Muscle of leg (tissue), 3 donors: ENCODE measurements at regions not wholly inside any gene's neighbourhood (a gene's known extent, or its start where the extent isn't known, plus 50 kb on each side); places are given as distances from the start of the nearest gene placed in this dataset.
A peak's percentile ranks its signal among the peaks of the same experiment; 100 is the strongest.
"Not testable (repeated sequence)": the region's sequence is repeated elsewhere in the genome, so short reads cannot be mapped to it uniquely, and the experiment has no call there.

Experiments used
- DNase-seq: peaks from one replicate; pipeline ENCODE4 v3.0.0; 2013
- H3K27ac ChIP-seq: one replicate; pipeline ENCODE4 v1.5.1; 2013; ENCODE audit warnings: mild to moderate bottlenecking, low read length, control low read depth
- H3K27me3 ChIP-seq: one replicate; pipeline ENCODE4 v1.6.1; 2013; ENCODE audit warnings: low read length; ENCODE audit not compliant: control insufficient read depth, insufficient read depth
- H3K36me3 ChIP-seq: one replicate; pipeline ENCODE4 v1.6.1; 2013; ENCODE audit warnings: low read length; ENCODE audit not compliant: control insufficient read depth, insufficient read depth
- H3K4me1 ChIP-seq: one replicate; pipeline ENCODE4 v1.6.1; 2013; ENCODE audit warnings: low read length; ENCODE audit not compliant: control insufficient read depth, insufficient read depth
- H3K4me3 ChIP-seq: one replicate; pipeline ENCODE4 v1.5.1; 2013; ENCODE audit warnings: low read length, control low read depth
- H3K9me3 ChIP-seq: replicated peaks from 2 replicates; pipeline ENCODE4 v1.6.1; 2013; ENCODE audit warnings: low read depth, low read length; ENCODE audit not compliant: control insufficient read depth
- WGBS: methylation state at CpG from one replicate; pipeline ENCODE4 v1.1.5; 2013; ENCODE audit warnings: missing lambda C conversion rate; ENCODE audit not compliant: insufficient coverage; 5-methylcytosine and 5-hydroxymethylcytosine counted together

DNA sequence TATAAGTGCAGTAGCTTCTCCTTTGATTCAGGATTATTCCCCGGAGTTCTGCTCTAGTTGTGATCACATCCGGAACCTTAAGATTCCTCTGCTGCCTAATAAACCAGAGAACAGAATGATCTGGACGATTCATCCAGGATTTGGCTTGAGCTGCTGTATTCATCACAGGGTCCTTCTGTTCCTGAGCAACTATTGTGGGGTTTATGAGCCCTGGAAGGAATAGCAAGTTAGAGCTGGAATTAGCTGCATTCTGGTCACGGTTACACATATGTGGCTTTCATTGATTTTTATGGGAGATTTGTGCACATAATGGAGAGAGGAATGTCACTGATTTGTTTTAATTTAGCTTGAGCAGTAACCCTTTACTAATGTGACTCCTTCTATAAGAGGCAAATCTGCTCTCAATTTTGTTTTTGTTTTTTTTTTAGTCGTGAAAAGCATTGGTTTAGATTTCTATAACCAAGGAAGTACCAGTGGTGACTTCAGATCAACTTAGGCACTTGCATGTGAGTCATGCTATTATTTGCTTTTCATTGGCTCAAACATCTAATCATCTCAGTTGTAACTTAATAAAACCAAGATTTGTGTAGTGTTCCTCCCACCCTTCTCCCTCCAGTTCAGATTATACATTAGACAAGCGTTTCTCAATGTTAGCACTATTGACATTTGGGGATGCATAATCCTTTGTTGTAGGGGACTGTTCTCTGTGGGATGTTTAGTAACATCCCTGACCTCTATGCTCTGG is 148.5 kb downstream of the OTOL1 start:
- Histone ChIP-seq H3K9me3 (no peaks in the 10 kb centered on the region), H3K4me1 (no peaks in the 10 kb centered on the region), H3K27ac (peak overlapping the region; percentile 11), H3K27me3 (no peaks in the 10 kb centered on the region), H3K36me3 (no peaks in the 10 kb centered on the region), H3K4me3 (no peak overlapping the region)
- WGBS, result 40% methylated on average over 1 of the region's 6 CpGs
- DNase-seq, result peak; percentile 92

DNA sequence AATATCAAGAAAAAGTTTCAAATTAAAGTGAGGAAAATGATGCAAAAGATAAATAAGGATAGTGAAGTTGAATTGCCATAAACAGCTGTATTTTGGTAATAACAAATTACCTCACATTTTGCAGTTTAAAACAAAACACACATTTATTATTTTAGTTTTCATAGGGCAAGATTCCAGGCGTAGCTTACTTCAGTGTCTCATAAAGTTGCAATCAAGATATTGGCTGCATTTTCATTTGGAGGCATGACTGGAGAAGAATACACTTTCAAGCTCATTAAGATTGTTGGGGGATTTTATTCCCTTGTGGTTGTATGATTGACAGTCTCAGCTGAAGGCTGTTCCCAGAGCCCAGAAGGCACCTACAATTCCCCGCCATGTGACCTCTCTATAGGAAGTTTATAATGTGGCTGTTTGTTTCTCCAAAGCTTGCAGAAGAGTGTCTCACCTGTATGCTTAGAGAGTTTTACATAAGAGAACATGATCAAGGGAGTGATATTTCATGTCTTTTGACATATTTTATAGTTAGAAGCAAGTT is 151.4 kb downstream of the OTOL1 start:
- no peak overlapping the region for H3K4me3 ChIP-seq
- H3K4me1 ChIP-seq, result no peaks in the 10 kb centered on the region
- H3K36me3 ChIP-seq, result no peaks in the 10 kb centered on the region
- peak; percentile 63 for DNase-seq
- H3K27me3 ChIP-seq, result no peaks in the 10 kb centered on the region
- WGBS, result 33% methylated on average over 1 of the region's 2 CpGs
- H3K27ac ChIP-seq, result no peak overlapping the region
- no peaks in the 10 kb centered on the region for H3K9me3 ChIP-seq

DNA sequence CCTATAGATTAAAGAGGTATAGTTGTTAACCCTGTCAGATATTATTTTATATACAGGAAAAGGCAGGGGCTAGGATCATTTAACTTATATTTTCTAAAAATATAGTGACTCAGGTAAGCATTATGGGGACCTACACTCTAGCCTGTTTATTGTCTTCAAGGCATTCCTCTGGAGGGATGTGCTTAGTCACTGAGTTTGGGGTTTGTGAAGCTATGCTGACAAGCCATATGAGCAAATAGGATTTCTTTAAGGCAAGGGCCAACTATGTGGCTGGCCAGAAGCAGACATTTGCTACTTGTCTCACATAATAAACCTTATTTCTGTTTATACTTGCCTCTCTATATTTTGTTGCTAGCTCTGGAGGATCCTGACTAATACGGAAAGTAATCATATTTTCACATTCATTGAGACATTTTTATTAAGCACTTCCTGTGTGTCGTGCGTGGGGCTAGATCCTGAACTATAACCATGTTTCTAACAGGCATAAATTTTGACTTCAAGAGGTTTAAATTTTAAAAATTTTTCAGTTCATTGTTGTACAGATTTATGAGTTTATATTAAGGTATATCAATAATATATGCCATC is 153.4 kb downstream of the OTOL1 start:
- no peaks in the 10 kb centered on the region for H3K36me3 ChIP-seq
- no peak overlapping the region for H3K27ac ChIP-seq
- H3K9me3 ChIP-seq, result no peaks in the 10 kb centered on the region
- H3K27me3 ChIP-seq, result no peaks in the 10 kb centered on the region
- no peak overlapping the region for H3K4me3 ChIP-seq
- DNase-seq, result no peak
- H3K4me1 ChIP-seq, result no peaks in the 10 kb centered on the region
- no CpG with 5 or more reads among the region's 3 CpGs for WGBS

DNA sequence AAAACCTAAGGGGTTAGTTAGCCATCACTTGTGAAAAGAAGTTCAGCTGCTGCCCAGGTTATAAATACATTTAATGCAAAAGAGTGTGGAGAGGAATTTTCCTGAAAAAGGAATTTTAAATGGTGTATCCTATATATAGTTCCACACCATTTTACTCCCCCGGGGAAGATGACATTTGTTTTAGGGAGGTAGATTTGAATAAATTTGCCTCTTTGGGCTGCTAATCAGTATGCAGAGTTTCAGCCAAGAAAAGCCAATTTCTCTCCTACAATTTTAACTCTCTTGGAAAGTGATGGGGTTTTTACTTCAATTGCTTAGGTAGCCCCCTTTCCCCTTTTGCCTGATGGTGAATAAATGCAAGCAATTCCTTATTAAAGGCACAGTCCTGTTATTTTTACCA is 161.2 kb downstream of the OTOL1 start:
- no peak overlapping the region for H3K27ac ChIP-seq
- no CpG with 5 or more reads among the region's 1 CpG for WGBS
- H3K4me3 ChIP-seq, result no peak overlapping the region
- H3K36me3 ChIP-seq, result no peaks in the 10 kb centered on the region
- H3K27me3 ChIP-seq, result no peaks in the 10 kb centered on the region
- H3K4me1 ChIP-seq, result no peaks in the 10 kb centered on the region
- no peaks in the 10 kb centered on the region for H3K9me3 ChIP-seq
- no peak for DNase-seq

DNA sequence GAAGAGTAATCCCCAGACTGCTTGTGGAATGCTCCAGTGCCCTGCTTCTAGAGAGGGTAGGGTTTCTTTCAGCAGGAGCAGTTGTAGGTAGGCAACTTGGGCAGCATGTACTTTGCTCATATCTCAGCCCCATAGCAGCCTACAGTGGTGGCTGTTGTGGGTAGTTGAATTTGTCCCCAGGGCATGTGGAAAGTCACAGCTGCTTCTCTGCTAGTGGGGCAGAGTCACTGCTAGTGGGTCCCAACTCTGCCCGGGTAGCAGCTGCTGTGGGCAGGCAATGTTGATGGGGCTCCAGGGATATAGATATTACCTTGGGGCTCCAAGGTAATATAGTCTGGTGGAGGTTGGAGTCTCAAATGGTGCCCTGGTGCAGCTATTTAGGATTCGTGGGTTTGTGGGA is 174.5 kb downstream of the OTOL1 start:
- 100% methylated on average over 2 of the region's 2 CpGs for WGBS
- peaks cover 2% of the 10 kb centered on the region for H3K9me3 ChIP-seq

DNA sequence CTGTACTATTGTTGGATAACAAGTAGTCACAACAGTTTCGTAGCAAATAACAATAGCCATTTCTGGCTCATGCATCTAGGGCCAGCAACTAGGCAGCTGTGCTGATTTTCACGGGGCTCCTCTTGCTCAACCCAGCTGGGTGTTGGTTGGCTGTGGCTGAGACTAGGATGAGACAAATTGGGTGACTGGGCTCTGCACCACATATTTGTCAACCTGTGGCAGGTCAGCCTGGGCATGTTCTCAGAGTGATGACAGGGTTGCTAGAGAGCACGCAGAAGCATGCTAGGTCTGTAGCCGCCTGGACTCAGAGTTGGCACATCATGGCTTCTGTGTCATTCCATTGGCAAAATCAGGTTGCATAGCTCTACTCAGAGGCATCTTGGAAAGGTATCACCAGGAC is 175.9 kb downstream of the OTOL1 start:
- Histone ChIP-seq H3K27ac (no peak overlapping the region), H3K9me3 (peaks cover 2% of the 10 kb centered on the region), H3K27me3 (no peaks in the 10 kb centered on the region), H3K4me1 (peaks cover 2% of the 10 kb centered on the region), H3K36me3 (no peaks in the 10 kb centered on the region), H3K4me3 (no peak overlapping the region)
- DNase-seq, result peak; percentile 40
- 69% methylated on average over 3 of the region's 4 CpGs for WGBS

More for the DNA sequence above, 174.5 kb downstream of the OTOL1 start:
- H3K27me3 ChIP-seq, result no peaks in the 10 kb centered on the region
- H3K4me1 ChIP-seq, result peaks cover 2% of the 10 kb centered on the region
- no peak for DNase-seq
- no peak overlapping the region for H3K27ac ChIP-seq
- H3K36me3 ChIP-seq, result no peaks in the 10 kb centered on the region
- H3K4me3 ChIP-seq, result no peak overlapping the region

DNA sequence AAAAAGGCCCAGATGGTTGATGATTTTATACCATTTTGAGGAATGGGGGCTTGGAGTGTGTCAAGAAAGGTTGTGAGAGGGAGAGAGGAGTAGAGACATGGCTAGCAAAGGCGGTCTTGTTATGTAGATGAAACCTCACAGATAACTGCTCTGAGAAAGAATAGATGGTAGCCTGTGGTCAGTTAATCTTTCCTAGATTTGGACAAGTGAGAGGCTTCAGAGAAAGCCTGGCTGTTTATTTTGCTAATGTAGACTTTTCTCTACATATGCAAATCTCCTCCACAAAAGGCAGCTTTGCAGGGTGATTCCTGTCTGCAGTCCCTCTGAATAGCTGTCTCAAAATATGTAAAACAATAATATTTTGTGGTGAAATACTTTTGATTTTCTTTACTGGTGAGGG is 177.3 kb downstream of the OTOL1 start:
- H3K27me3 ChIP-seq, result no peaks in the 10 kb centered on the region
- peaks cover 2% of the 10 kb centered on the region for H3K4me1 ChIP-seq
- H3K27ac ChIP-seq, result no peak overlapping the region
- 100% methylated on average over 1 of the region's 1 CpG for WGBS
- DNase-seq, result no peak
- peaks cover 2% of the 10 kb centered on the region for H3K9me3 ChIP-seq
- no peak overlapping the region for H3K4me3 ChIP-seq
- H3K36me3 ChIP-seq, result no peaks in the 10 kb centered on the region

DNA sequence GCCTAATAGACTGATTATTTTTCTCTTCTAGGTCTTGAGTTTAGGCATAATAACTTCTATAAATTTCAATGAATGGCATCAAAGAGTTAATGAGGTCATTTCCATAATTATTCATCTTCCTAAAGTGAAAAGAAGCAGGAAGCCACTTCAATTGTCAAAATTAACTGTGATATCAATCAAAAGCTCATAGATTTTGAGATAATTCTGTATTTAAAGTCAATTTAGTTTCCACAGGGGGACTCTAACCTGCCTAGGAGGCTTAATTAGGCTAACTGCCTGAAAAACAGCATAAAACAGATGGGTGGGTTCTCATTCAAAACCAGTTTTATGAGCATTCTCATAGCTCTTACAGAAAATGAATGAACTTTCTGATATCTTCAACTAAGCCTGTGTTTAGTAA is 177.8 kb downstream of the OTOL1 start:
- no peaks in the 10 kb centered on the region for H3K36me3 ChIP-seq
- no peak overlapping the region for H3K4me3 ChIP-seq
- peaks cover 2% of the 10 kb centered on the region for H3K4me1 ChIP-seq
- no peak overlapping the region for H3K27ac ChIP-seq
- DNase-seq, result no peak
- no peaks in the 10 kb centered on the region for H3K9me3 ChIP-seq
- H3K27me3 ChIP-seq, result no peaks in the 10 kb centered on the region

DNA sequence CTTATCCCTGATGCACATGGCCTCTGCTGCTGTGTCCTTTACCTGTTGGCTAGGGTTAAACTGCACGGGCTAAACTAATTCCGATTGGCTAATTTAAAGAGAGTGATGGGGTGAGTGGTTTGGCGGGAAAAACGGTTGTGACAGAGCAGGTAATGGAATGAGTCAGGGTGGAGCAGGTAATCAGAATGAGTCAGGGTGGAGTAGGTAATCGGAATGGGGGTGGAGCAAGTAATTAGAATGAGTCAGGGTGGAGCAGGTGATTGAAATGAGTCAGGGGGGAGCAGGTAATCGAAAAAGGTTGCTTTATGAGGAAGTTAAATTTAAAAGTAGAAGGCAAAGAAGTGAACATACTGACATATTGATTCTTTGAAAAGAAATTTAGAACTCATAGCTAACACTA is 185.2 kb downstream of the OTOL1 start:
- WGBS, result 95% methylated on average over 6 of the region's 6 CpGs
- not testable (repeated sequence) for H3K4me3 ChIP-seq, H3K27me3 ChIP-seq, H3K36me3 ChIP-seq, H3K27ac ChIP-seq, H3K9me3 ChIP-seq, H3K4me1 ChIP-seq, DNase-seq

DNA sequence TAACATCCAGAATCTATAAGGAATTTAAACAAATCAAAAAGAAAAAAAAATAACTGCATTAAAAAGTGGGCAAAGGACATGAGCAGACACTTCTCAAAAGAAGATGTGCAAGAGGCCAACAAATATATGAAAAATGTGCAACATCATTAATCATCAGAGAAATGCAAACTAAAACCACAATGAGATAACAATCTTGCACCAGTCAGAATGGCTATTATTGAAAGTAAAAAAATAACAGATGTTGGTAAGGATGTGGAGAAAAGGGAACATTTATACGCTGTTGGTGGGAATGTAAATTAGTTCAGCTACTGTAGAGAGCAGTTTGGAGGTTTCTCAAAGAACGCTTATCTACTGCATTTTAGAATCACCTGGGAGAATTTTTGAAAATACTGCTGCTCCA is 186.1 kb downstream of the OTOL1 start:
- DNase-seq, result no peak
- Histone ChIP-seq H3K36me3 (no peaks in the 10 kb centered on the region), H3K27ac (no peak overlapping the region), H3K4me1 (no peaks in the 10 kb centered on the region), H3K27me3 (no peaks in the 10 kb centered on the region), H3K4me3 (no peak overlapping the region), H3K9me3 (no peaks in the 10 kb centered on the region)
- 47% methylated on average over 2 of the region's 2 CpGs for WGBS
